IPS DF 4.7 (cell line): ENCODE measurements at regions not wholly inside any gene's neighbourhood (a gene's known extent, or its start where the extent isn't known, plus 50 kb on each side); places are given as distances from the start of the nearest gene placed in this dataset.

Source experiments
- DNase-seq: peaks from one replicate; pipeline ENCODE4 v3.0.0-alpha.2; 2013; ENCODE audit warnings: low spot score; ENCODE audit errors: extremely low read depth

GRCh38 chr20:60125513-60125912 lies 167.3 kb downstream of the CDH26 start:
- no peak for DNase-seq

- DNase-seq: no peak
Measured at GRCh38 chr20:60126975-60127374, 168.8 kb downstream of the CDH26 start.

GRCh38 chr20:60131375-60131774 lies 173.2 kb downstream of the CDH26 start:
- DNase-seq: no peak

GRCh38 chr20:60132162-60132826 lies 174.1 kb downstream of the CDH26 start:
- DNase-seq: no peak

GRCh38 chr20:60132827-60133670 lies 174.8 kb downstream of the CDH26 start:
- DNase-seq: no peak

GRCh38 chr20:60135276-60135675 lies 177.1 kb downstream of the CDH26 start:
- no peak for DNase-seq

- DNase-seq: no peak
Measured at GRCh38 chr20:60136645-60137401, 178.6 kb downstream of the CDH26 start.

GRCh38 chr20:60137657-60138245 lies 179.5 kb downstream of the CDH26 start:
- peak; percentile 14 for DNase-seq

GRCh38 chr20:60138256-60139220 lies 180.3 kb downstream of the CDH26 start:
- no peak for DNase-seq

GRCh38 chr20:60139663-60140446 lies 181.6 kb downstream of the CDH26 start:
- no peak for DNase-seq

GRCh38 chr20:60142587-60142986 lies 184.4 kb downstream of the CDH26 start:
- no peak for DNase-seq

GRCh38 chr20:60143261-60143842 lies 185.1 kb downstream of the CDH26 start:
- no peak for DNase-seq

- no peak for DNase-seq
Measured at GRCh38 chr20:60144404-60144803, 186.2 kb downstream of the CDH26 start.

GRCh38 chr20:60144974-60145527 lies 186.8 kb downstream of the CDH26 start:
- DNase-seq: no peak

GRCh38 chr20:60147004-60147403 lies 188.8 kb downstream of the CDH26 start:
- DNase-seq: no peak

- DNase-seq: no peak
Measured at GRCh38 chr20:60148885-60149284, 190.7 kb downstream of the CDH26 start.

- no peak for DNase-seq
Measured at GRCh38 chr20:60152792-60153191, 194.6 kb downstream of the CDH26 start.

- no peak for DNase-seq
Measured at GRCh38 chr20:60160451-60161145, 202.4 kb downstream of the CDH26 start.
